GM12874 (cell line): ENCODE measurements at regions not wholly inside any gene's neighbourhood (a gene's known extent, or its start where the extent isn't known, plus 50 kb on each side); places are given as distances from the start of the nearest gene placed in this dataset.

ENCODE experiments used
- TF ChIP-seq, protein P1 (sequence below): IDR thresholded peaks from 2 replicates; pipeline ENCODE4 v1.5.1; 2011; ENCODE audit warnings: low read depth, mild to moderate bottlenecking, control low read depth, low read length, moderate library complexity; ENCODE audit not compliant: insufficient read depth

GRCh38 chr3:4231041-4231440 lies 72.1 kb upstream of the SETMAR start:
- TF ChIP-seq, protein P1, sequence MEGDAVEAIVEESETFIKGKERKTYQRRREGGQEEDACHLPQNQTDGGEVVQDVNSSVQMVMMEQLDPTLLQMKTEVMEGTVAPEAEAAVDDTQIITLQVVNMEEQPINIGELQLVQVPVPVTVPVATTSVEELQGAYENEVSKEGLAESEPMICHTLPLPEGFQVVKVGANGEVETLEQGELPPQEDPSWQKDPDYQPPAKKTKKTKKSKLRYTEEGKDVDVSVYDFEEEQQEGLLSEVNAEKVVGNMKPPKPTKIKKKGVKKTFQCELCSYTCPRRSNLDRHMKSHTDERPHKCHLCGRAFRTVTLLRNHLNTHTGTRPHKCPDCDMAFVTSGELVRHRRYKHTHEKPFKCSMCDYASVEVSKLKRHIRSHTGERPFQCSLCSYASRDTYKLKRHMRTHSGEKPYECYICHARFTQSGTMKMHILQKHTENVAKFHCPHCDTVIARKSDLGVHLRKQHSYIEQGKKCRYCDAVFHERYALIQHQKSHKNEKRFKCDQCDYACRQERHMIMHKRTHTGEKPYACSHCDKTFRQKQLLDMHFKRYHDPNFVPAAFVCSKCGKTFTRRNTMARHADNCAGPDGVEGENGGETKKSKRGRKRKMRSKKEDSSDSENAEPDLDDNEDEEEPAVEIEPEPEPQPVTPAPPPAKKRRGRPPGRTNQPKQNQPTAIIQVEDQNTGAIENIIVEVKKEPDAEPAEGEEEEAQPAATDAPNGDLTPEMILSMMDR, result no peak

- TF ChIP-seq, protein P1, result no peak
Observed at GRCh38 chr3:4232798-4233197, 70.4 kb upstream of the SETMAR start.

DNA sequence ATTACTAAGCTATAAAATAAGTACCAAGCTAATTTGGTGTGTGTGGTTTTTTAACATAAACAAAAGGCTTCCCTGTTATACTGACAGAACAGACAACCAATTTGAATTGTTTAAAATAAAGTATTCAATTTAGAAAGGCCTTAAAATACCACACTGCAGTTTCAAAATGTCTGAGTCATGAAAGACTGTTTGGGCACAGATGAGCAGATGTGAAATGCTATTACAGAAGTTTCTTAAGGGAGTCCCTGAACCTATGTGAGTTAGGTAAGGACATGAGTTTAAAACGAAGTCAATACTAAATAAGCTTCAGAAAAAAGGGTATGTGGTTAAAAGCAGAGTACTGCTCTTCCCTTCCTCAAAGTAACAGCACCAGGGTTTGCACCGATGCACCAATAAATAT lies 69.7 kb upstream of the SETMAR start:
- TF ChIP-seq, protein P1, result no peak

DNA sequence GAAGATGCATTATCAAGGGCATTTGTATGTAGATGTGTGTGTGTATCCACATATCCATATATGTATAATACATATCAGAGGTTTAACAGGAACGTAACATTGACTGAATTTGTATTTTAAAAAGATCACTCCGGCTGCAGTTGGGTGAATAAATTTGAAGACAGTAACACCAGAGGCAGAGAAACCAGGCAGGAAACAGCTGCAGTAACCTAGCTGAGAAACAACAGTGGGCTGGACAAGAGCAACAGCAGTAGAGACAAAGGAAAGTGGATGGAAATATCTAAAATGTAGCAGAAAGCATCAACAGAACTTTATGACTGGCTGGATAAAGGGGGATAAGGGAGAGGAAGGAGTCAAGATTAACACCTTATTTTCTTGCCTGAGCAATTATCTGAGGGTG lies 68.3 kb upstream of the SETMAR start:
- TF ChIP-seq, protein P1, result no peak

DNA sequence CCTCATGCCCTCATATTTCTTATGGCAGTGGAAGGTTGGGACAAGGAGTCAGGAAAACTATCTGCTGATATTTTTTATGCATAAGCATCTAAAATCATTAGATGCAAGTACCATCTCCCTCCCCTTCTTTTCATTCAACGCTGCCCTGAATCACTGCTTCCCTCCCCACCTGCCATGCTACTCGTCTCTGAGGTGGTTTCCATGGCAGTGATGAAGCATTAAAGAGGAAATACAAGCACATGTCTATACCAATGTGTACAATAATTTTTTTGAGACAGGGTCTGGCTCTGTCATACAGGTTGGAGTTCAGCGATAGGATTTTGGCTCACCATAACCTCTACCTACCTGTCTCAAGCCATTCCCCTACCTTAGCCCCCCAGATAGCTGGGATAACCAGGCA lies 67.5 kb upstream of the SETMAR start:
- TF ChIP-seq, protein P1, result no peak

DNA sequence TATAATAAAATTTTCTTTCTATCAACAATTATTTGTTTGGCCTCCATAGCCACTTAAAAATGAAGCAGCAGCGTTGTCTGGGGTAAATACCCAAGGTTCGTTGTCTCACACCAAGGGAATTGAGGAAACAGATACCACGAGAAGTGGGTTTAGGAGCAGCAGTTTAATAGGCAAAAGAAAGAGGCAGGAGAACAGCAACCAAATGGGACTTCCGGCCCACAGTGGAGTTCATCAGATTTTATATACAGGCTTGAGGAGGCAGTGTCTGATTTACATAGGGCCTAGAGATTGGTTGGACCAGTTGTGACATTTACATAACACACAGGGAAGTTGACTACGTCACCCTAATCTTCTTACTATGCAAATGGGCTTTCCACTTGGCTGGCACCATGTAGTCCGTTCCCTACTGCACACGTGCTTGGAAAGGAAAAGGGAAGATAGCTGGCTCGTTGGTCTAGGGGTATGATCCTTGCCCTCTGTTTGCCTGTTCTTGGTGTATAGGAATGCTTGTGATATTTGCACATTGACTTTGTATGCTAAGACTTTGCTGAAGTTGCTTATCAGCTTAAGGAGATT lies 61.5 kb upstream of the SETMAR start:
- TF ChIP-seq, protein P1, result no peak

- TF ChIP-seq, protein P1, result no peak
Observed at GRCh38 chr3:4245671-4246070, 57.5 kb upstream of the SETMAR start.
